ENCODE measurements at regions not wholly inside any gene's neighbourhood (a gene's known extent, or its start where the extent isn't known, plus 50 kb on each side); places are given as distances from the start of the nearest gene placed in this dataset.

- no peak overlapping the region for H3K27ac ChIP-seq
- TF ChIP-seq, protein P1, sequence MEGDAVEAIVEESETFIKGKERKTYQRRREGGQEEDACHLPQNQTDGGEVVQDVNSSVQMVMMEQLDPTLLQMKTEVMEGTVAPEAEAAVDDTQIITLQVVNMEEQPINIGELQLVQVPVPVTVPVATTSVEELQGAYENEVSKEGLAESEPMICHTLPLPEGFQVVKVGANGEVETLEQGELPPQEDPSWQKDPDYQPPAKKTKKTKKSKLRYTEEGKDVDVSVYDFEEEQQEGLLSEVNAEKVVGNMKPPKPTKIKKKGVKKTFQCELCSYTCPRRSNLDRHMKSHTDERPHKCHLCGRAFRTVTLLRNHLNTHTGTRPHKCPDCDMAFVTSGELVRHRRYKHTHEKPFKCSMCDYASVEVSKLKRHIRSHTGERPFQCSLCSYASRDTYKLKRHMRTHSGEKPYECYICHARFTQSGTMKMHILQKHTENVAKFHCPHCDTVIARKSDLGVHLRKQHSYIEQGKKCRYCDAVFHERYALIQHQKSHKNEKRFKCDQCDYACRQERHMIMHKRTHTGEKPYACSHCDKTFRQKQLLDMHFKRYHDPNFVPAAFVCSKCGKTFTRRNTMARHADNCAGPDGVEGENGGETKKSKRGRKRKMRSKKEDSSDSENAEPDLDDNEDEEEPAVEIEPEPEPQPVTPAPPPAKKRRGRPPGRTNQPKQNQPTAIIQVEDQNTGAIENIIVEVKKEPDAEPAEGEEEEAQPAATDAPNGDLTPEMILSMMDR (conservative IDR thresholded peaks at IDR 0.05), result no peak
- TF ChIP-seq ZFX (IDR thresholded peaks at IDR 0.05), result no peak
Observed at GRCh38 chr13:82719987-82720386, 1162.3 kb downstream of the SLITRK1 start.

GRCh38 chr13:82717249-82717648 is 1165.0 kb downstream of the SLITRK1 start:
- TF ChIP-seq, protein P1 (conservative IDR thresholded peaks at IDR 0.05), result no peak
- TF ChIP-seq ZFX (IDR thresholded peaks at IDR 0.05), result no peak
- H3K27ac ChIP-seq, result no peak overlapping the region

GRCh38 chr13:82713687-82714405 is 1168.4 kb downstream of the SLITRK1 start:
- TF ChIP-seq, protein P1 (conservative IDR thresholded peaks at IDR 0.05), result no peak
- no peak for TF ChIP-seq ZFX (IDR thresholded peaks at IDR 0.05)
- no peak overlapping the region for H3K27ac ChIP-seq

DNA sequence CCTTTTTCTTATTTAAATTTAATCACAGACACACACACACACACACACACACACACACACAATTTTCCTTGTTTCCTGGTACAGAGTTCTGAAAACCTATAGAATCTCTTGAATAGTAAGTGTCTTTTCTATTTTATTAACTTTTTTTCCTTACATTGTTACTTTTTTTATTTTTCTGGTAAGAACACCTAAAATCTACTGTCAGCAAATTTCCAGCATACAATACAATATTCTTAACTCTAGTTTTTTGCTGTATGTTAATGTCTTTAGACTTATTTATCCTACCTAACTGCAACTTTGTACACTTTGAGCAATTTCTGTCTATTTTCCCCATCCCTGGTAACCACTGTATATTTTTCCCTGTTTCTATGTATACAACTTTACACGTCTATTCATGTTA is 1179.8 kb downstream of the SLITRK1 start:
- TF ChIP-seq, protein P1 (conservative IDR thresholded peaks at IDR 0.05), result no peak
- no peak for TF ChIP-seq ZFX (IDR thresholded peaks at IDR 0.05)
- no peak overlapping the region for H3K27ac ChIP-seq

- no peak overlapping the region for H3K27ac ChIP-seq
- no peak for TF ChIP-seq ZFX (IDR thresholded peaks at IDR 0.05)
- TF ChIP-seq, protein P1 (conservative IDR thresholded peaks at IDR 0.05), result no peak
Observed at GRCh38 chr13:82701020-82701419, 1181.3 kb downstream of the SLITRK1 start.

DNA sequence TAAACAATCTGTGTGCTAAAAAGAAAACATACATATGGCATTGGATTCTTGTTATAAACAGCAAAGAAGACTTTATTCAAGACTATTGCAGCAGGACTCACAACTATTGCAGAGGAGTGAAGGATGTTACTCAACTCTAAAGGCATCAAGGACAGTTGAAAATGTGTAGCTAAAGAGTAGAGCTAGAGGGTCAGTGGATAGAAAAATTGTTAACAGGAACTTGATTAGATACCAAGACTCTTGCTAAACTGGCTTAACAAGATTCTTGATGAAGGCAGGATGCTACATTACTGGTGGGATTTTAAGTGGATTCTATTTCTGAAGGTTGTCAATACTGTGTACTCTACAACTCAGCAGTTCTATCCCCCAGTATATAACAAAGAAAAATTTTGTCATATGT is 1183.3 kb downstream of the SLITRK1 start:
- H3K27ac ChIP-seq, result no peak overlapping the region
- TF ChIP-seq, protein P1 (conservative IDR thresholded peaks at IDR 0.05), result no peak
- TF ChIP-seq ZFX (IDR thresholded peaks at IDR 0.05), result no peak

DNA sequence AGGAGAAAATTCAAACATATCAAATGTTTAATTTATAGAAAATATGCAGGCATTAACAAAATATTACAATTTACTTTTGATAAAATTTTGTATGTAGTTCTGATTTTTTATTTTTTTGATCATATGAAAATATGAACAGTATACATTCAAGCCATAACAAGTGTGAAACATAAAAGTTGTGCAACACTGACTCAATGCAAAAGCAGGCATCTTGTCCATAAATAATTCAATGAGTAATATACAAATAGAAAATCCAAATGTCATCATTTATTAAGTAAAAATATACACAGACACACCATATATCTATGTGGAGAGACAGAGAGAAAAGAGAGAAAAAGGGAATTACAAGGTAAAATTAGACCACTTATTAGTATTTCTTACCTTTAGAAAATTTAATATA is 1183.9 kb downstream of the SLITRK1 start:
- H3K27ac ChIP-seq, result no peak overlapping the region
- TF ChIP-seq ZFX (IDR thresholded peaks at IDR 0.05), result no peak
- TF ChIP-seq, protein P1 (conservative IDR thresholded peaks at IDR 0.05), result no peak
